Aorta (tissue), 5 donors: ENCODE measurements at regions not wholly inside any gene's neighbourhood (a gene's known extent, or its start where the extent isn't known, plus 50 kb on each side); places are given as distances from the start of the nearest gene placed in this dataset.

Experiments
- ATAC-seq: fragments of 200-7000 bp; cut with Tn5 transposase; one replicate; pipeline ENCODE4 v1.9.1; 2022; ENCODE audit warnings: moderate library complexity; ENCODE audit not compliant: low FRiP score
- DNase-seq, 2 donors: peaks; one replicate each; pipeline ENCODE4 v3.0.0-alpha.2; 2020
- H3K27ac ChIP-seq, 2 donors: one replicate each; pipeline ENCODE4 v1.5.1; 2013; ENCODE audit warnings: low read length in 2 of 2, mild to moderate bottlenecking in 2 of 2, moderate library complexity in 2 of 2, control low read depth in 1 of 2, inconsistent platforms in 1 of 2, low read depth in 1 of 2
- H3K27me3 ChIP-seq, 2 donors: one replicate each; pipeline ENCODE4 v1.6.1; 2013; ENCODE audit warnings: control low read depth in 1 of 2, low read length in 1 of 2, mild to moderate bottlenecking in 1 of 2, moderate library complexity in 1 of 2; ENCODE audit not compliant: insufficient read depth in 2 of 2, control insufficient read depth in 1 of 2
- H3K36me3 ChIP-seq, 2 donors: one replicate each; pipeline ENCODE4 v1.6.1; 2013; ENCODE audit warnings: control low read depth in 1 of 2, low read length in 1 of 2, mild to moderate bottlenecking in 1 of 2; ENCODE audit not compliant: insufficient read depth in 2 of 2, control insufficient read depth in 1 of 2
- H3K4me1 ChIP-seq, 2 donors: one replicate each; pipeline ENCODE4 v1.6.1; 2013; ENCODE audit warnings: low read length in 2 of 2, control low read depth in 1 of 2, mild to moderate bottlenecking in 1 of 2, moderate library complexity in 1 of 2; ENCODE audit not compliant: insufficient read depth in 2 of 2, control insufficient read depth in 1 of 2
- H3K4me3 ChIP-seq, 2 donors: one replicate each; pipeline ENCODE4 v1.5.1; 2013; ENCODE audit warnings: low read length in 2 of 2, control low read depth in 1 of 2, mild to moderate bottlenecking in 1 of 2
- H3K9me3 ChIP-seq: one replicate; pipeline ENCODE4 v1.6.1; 2013; ENCODE audit warnings: mild to moderate bottlenecking, low read length; ENCODE audit not compliant: control insufficient read depth
- WGBS, 2 donors: extraction: QIAGEN DNeasy Blood & Tissue Kit; methylation state at CpG; one replicate each; pipeline ENCODE4 v1.1.7; 2013; 5-methylcytosine and 5-hydroxymethylcytosine counted together
- intact Hi-C, 2 donors: fragments of 100-400 bp; cut with DNase I; formaldehyde crosslinking; loops; one replicate each; pipeline versions ENCODE4 v1.14.2 to v1.15.0; 2022
- donor health status: healthy with polysubstance abuse.
- donor health status: Bipolar disorder and iron deficiency.
- donor health status: DM: no; HTN: no; CAD: no.
- donor health status: DM: no; HTN: no; CAD: no.
- donor health status: DM: yes; HTN: yes; CAD: no.

DNA sequence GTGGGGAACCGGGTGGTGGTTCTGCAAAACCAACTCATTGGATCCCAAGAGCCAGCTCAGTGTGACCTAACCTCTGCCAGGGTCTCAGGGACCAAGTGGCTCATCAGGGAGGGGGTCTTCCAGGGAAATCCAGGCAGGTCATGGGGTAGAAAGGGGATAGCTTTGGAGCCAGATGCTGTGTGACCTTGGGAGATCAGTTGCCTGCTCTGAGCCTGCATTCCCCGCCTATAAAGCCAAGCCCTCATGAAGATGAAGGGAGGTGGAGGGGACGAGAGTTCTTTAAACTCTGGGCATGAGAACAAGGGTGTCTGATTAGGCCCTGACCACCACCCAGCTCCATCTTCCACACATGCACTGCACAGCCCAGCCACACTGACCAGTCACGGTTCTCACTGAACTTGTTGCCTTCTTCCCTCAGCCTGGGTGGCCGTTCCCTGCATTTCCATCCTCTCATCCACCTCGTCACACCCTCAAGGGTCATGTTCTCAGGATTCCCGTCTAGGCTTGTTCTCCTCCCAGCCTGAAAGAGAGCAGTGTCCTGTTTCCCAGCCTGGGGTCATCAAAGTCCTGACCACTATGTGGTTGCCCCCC is 475.5 kb downstream of the TBC1D22A start:
- H3K4me1 ChIP-seq: no peaks in the 10 kb centered on the region
- no peak overlapping the region for H3K27ac ChIP-seq
- DNase-seq (no peak), ATAC-seq (no peak)
- no peaks in the 10 kb centered on the region for H3K36me3 ChIP-seq
- WGBS, 2 donors: 64 to 65% methylated on average over 7 of the region's 7 CpGs
- intact Hi-C loops: no loop called here
- H3K27me3 ChIP-seq: no peaks in the 10 kb centered on the region
- no peaks in the 10 kb centered on the region for H3K9me3 ChIP-seq
- no peak overlapping the region for H3K4me3 ChIP-seq

DNA sequence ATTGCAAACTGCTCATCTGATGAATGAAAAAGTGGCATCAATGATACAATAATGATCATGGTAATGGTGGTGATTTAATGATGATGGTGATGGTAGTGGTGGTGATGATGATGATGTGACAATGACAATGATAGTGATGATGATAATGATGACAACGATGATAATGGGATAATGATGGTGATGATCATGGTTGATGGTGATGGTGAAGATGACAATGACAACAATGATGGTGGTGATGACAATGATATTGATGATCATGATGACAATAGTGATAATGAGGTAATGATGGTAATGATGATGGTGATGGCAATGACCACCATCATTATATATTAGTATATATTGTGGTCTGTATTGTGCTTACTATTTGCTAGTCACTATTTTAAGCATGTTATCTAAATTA is 474.3 kb downstream of the TBC1D22A start:
- H3K27ac ChIP-seq: no peak overlapping the region
- no peaks in the 10 kb centered on the region for H3K27me3 ChIP-seq
- H3K36me3 ChIP-seq: no peaks in the 10 kb centered on the region
- H3K4me3 ChIP-seq: no peak overlapping the region
- 89 to 91% methylated on average over 1 of the region's 1 CpG for WGBS, 2 donors
- no peaks in the 10 kb centered on the region for H3K4me1 ChIP-seq
- intact Hi-C loops: no loop called here
- DNase-seq (no peak), ATAC-seq (no peak)
- H3K9me3 ChIP-seq: peaks cover 2% of the 10 kb centered on the region

DNA sequence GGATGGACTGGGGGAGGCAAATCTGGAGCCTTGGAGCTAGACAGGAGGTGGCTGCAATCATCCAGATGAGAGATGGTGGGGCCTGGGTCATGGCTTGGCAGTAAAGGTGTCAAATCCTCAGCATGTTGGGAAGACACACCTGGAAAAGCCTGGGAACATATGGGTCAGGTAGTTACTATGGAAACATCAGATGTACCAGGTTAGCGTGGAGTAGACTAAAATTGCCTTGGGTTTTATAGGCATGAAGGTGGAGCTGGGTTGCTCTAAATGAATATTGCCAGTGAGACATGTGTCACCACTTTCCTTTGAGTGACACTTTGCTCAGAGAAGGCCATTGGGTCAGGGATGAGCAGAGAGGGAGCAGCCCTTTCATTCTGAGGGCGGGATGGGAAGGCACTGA is 473.7 kb downstream of the TBC1D22A start:
- intact Hi-C loops: no loop called here
- DNase-seq: no peak
- Histone ChIP-seq H3K36me3 (no peaks in the 10 kb centered on the region), H3K27me3 (no peaks in the 10 kb centered on the region), H3K4me3 (no peak overlapping the region), H3K27ac (no peak overlapping the region), H3K9me3 (peaks cover 2% of the 10 kb centered on the region), H3K4me1 (no peaks in the 10 kb centered on the region)
- WGBS, 2 donors: 61 to 74% methylated on average over 2 of the region's 2 CpGs
- ATAC-seq: no peak

DNA sequence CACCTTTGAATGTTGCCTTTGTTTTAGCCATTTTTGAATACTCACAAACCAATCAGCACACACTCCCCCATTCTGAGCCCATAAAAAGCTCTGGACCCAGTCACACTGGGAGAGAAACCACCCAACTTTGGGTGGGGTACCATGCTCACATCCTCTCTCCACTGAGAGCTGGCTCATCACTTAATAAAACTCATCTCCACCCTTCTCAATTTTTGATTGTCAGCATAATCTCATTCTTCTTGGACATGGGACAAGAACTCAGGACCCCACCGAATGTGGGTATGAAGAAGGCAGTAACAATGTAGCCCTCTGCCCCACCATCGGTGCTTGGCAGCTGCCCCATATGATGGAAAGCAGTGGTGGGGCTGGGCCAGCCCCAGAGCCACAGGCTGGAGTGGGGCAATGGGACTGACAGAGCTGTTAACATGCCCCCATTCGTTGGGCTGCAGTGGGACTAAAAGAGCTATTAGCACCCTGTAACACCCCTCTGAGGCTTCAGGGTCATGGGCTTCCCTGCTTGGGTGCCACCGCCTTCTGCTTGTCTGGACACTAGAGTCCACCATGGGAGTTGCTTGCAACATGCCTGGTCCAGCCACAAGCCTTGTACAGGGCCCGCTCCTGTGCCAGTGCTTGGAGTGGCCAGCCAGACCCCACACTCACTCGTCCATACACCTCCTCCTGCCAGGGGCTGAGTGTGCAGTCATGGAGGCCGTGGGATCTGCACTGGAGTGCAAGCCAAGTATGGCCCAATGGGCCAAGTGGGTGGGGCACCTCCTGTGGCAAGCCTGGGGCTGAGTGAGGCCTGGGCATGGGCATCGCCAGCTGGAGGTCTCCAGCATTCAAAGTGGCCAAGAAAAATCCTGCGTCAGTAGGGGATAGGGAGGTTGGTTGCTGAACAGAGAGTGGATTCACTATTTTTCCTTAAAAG is 471.1 kb downstream of the TBC1D22A start:
- 72% methylated on average over 9 of the region's 9 CpGs for WGBS, 2 donors
- Histone ChIP-seq H3K27me3 (no peaks in the 10 kb centered on the region), H3K4me1 (no peaks in the 10 kb centered on the region), H3K27ac (no peak overlapping the region), H3K36me3 (no peaks in the 10 kb centered on the region), H3K9me3 (peaks cover 2% of the 10 kb centered on the region), H3K4me3 (no peak overlapping the region)
- DNase-seq: no peak
- intact Hi-C loops: no loop called here
- no peak for ATAC-seq

DNA sequence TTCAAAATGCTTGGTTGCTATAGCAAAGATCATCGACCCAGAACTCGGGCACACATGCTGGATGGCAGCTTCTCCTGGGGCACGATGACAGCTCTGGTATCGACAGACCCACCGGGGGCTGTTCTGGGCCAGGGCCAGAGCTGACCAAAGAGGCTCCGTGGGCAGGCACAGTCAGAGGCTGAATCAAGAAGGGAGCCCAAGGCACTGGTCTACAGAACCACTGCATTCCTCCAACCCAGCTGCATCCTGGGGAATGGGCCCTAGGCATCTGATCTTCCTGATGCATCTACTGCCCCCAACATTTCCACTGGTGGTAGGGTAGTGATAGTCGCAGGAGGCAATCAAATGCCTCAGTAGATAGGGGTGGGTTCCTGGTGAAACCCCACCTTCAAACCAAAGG is 470.3 kb downstream of the TBC1D22A start:
- no peak overlapping the region for H3K4me3 ChIP-seq
- ATAC-seq (no peak), DNase-seq (no peak)
- no peak overlapping the region for H3K27ac ChIP-seq
- no peaks in the 10 kb centered on the region for H3K36me3 ChIP-seq
- 80 to 85% methylated on average over 7 of the region's 7 CpGs for WGBS, 2 donors
- intact Hi-C loops: no loop called here
- no peaks in the 10 kb centered on the region for H3K27me3 ChIP-seq
- H3K9me3 ChIP-seq: peaks cover 2% of the 10 kb centered on the region
- no peaks in the 10 kb centered on the region for H3K4me1 ChIP-seq

DNA sequence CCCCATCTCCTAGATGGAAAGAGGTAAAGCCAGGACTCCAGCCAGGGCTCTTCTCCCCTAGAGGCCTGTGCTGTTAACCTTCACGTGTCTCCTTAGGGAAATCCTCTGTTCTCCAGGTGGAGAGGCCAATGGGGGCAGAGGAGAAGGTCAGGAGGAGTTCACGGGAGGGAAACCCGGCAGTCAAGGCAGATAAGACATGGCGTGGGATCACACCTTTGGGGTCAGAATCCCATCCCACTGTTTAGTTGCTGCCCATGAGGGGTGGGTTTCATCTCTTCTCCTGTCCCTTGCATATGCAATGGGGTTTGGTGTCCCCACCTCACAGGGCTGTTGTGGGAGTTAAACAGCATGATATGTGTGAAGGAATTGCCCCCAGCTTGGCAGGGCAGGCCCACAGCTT is 469.7 kb downstream of the TBC1D22A start:
- Histone ChIP-seq H3K27ac (no peak overlapping the region), H3K4me3 (no peak overlapping the region), H3K4me1 (no peaks in the 10 kb centered on the region), H3K27me3 (no peaks in the 10 kb centered on the region), H3K9me3 (peaks cover 2% of the 10 kb centered on the region), H3K36me3 (no peaks in the 10 kb centered on the region)
- 80 to 81% methylated on average over 4 of the region's 4 CpGs for WGBS, 2 donors
- intact Hi-C loops: no loop called here
- ATAC-seq (no peak), DNase-seq (no peak)

DNA sequence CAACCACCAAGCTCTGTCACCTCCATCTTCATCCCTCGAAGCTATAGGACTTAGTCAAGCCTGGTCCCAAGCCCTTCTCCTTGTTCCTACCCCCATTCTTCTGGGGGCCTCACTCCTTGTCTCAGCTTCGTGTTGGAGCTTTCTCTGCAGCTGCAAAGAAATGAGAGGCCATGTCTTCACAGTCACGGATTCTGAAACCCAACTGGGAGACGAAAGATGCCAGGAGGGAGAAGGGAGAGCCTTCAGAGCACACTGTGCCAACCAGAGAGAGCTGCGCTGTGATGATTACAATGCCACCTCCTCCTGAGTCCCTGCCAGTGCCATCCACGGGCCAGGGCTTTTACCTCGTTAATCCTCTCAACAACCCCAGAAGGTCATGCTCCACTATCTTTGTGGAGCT is 469.3 kb downstream of the TBC1D22A start:
- no peak for DNase-seq
- no peaks in the 10 kb centered on the region for H3K4me1 ChIP-seq
- H3K4me3 ChIP-seq: no peak overlapping the region
- H3K9me3 ChIP-seq: peaks cover 2% of the 10 kb centered on the region
- intact Hi-C loops: no loop called here
- WGBS, 2 donors: 72 to 73% methylated on average over 7 of the region's 7 CpGs
- H3K27me3 ChIP-seq: no peaks in the 10 kb centered on the region
- H3K27ac ChIP-seq: no peak overlapping the region
- no peaks in the 10 kb centered on the region for H3K36me3 ChIP-seq
- ATAC-seq: no peak

DNA sequence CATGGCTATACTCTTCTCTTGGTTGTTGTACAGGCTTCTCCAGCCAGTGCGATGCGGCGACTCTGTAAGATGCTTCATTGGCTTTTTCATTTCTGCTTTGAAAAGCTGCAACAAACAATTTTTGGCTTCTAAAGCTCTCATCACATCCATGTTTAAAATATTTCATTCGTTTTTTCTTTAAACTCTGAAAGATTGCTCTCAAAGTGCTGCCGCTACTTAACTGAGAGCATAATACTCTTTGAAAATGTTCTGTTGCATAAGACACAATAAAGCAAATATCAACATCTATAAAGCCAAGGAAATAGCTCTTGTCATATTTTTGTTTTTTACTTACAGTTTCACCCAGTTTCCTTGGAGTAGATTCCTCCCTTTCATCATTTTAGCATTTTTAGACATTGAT is 468.3 kb downstream of the TBC1D22A start:
- no peaks in the 10 kb centered on the region for H3K4me1 ChIP-seq
- peaks cover 2% of the 10 kb centered on the region for H3K9me3 ChIP-seq
- no peaks in the 10 kb centered on the region for H3K27me3 ChIP-seq
- H3K27ac ChIP-seq: no peak overlapping the region
- no peak for ATAC-seq
- no peak for DNase-seq
- H3K4me3 ChIP-seq: no peak overlapping the region
- 89 to 94% methylated on average over 5 of the region's 5 CpGs for WGBS, 2 donors
- intact Hi-C loops: no loop called here
- H3K36me3 ChIP-seq: no peaks in the 10 kb centered on the region

DNA sequence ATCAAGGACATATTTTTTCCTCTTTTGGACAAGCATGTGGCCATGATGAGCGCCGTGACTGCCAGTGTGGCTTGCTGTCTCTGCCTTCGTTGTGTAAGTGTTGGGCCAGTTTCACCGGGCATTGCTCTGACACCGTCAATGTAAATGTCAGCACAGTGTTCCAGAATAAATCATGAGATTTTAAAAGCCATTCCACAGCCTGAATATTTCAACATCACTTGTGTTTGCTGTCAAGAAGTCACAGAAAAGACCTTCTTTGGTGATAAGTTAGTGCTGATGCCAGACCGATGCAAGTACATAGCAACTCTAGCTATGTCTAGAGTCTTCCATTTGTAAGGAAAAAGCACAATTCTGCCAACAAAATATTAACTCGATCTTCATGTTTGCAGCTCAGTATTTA is 467.8 kb downstream of the TBC1D22A start:
- ATAC-seq (no peak), DNase-seq (no peak)
- no peaks in the 10 kb centered on the region for H3K36me3 ChIP-seq
- peaks cover 2% of the 10 kb centered on the region for H3K9me3 ChIP-seq
- intact Hi-C loops: no loop called here
- 56 to 65% methylated on average over 7 of the region's 7 CpGs for WGBS, 2 donors
- H3K4me3 ChIP-seq: no peak overlapping the region
- H3K4me1 ChIP-seq: no peaks in the 10 kb centered on the region
- no peaks in the 10 kb centered on the region for H3K27me3 ChIP-seq
- H3K27ac ChIP-seq: no peak overlapping the region
